Hematopoietic multipotent progenitor cell treated with erythropoietin and hydrocortisone succinate and interleukin-3 and kit ligand, for 15 days (in vitro differentiated cells): ENCODE measurements at regions not wholly inside any gene's neighbourhood (a gene's known extent, or its start where the extent isn't known, plus 50 kb on each side); places are given as distances from the start of the nearest gene placed in this dataset.
"Not testable (repeated sequence)": the region's sequence is repeated elsewhere in the genome, so short reads cannot be mapped to it uniquely, and the experiment has no call there.

Source experiments
- DNase-seq: peaks from one replicate; pipeline ENCODE4 v3.0.0-alpha.2; 2015; ENCODE audit warnings: low spot score

GRCh38 chr4:159410076-159410777 lies 307.3 kb downstream of the RAPGEF2 start:
- no peak for DNase-seq

- no peak for DNase-seq
These were observed 308.0 kb downstream of the RAPGEF2 start for GRCh38 chr4:159410891-159411290.

GRCh38 chr4:159413306-159413943 lies 310.5 kb downstream of the RAPGEF2 start:
- DNase-seq = no peak

- DNase-seq = no peak
These were observed 311.4 kb downstream of the RAPGEF2 start for GRCh38 chr4:159414305-159414704.

GRCh38 chr4:159416073-159416472 lies 313.2 kb downstream of the RAPGEF2 start:
- no peak for DNase-seq

- no peak for DNase-seq
These were observed 314.1 kb downstream of the RAPGEF2 start for GRCh38 chr4:159416996-159417395.

GRCh38 chr4:159420162-159421057 lies 317.5 kb downstream of the RAPGEF2 start:
- no peak for DNase-seq

GRCh38 chr4:159421058-159421419 lies 318.2 kb downstream of the RAPGEF2 start:
- not testable (repeated sequence) for DNase-seq

- no peak for DNase-seq
These were observed 319.1 kb downstream of the RAPGEF2 start for GRCh38 chr4:159422019-159422418.

- no peak for DNase-seq
These were observed 319.7 kb downstream of the RAPGEF2 start for GRCh38 chr4:159422626-159423025.

- DNase-seq = no peak
These were observed 322.9 kb downstream of the RAPGEF2 start for GRCh38 chr4:159425737-159426305.

- no peak for DNase-seq
These were observed 325.4 kb downstream of the RAPGEF2 start for GRCh38 chr4:159428293-159428692.

GRCh38 chr4:159428975-159429692 lies 326.3 kb downstream of the RAPGEF2 start:
- no peak for DNase-seq

GRCh38 chr4:159429693-159430035 lies 326.8 kb downstream of the RAPGEF2 start:
- DNase-seq = no peak

- DNase-seq = no peak
These were observed 328.0 kb downstream of the RAPGEF2 start for GRCh38 chr4:159430896-159431295.

- DNase-seq = no peak
These were observed 329.6 kb downstream of the RAPGEF2 start for GRCh38 chr4:159432436-159432835.

- DNase-seq = no peak
These were observed 330.5 kb downstream of the RAPGEF2 start for GRCh38 chr4:159433337-159433736.

- DNase-seq = no peak
These were observed 331.4 kb downstream of the RAPGEF2 start for GRCh38 chr4:159434114-159434870.

GRCh38 chr4:159434871-159435241 lies 332.0 kb downstream of the RAPGEF2 start:
- no peak for DNase-seq

GRCh38 chr4:159435561-159436023 lies 332.7 kb downstream of the RAPGEF2 start:
- DNase-seq = no peak

- DNase-seq = no peak
These were observed 341.1 kb downstream of the RAPGEF2 start for GRCh38 chr4:159443975-159444374.
